HG03460 (cell line): ENCODE measurements at regions not wholly inside any gene's neighbourhood (a gene's known extent, or its start where the extent isn't known, plus 50 kb on each side); places are given as distances from the start of the nearest gene placed in this dataset.
A peak's percentile ranks its signal among the peaks of the same experiment; 100 is the strongest.
"Not testable (repeated sequence)": the region's sequence is repeated elsewhere in the genome, so short reads cannot be mapped to it uniquely, and the experiment has no call there.

Experiments used
- ATAC-seq: cut with Tn5 transposase; IDR thresholded peaks from one replicate; pipeline ENCODE4 v1.9.1; 2021; ENCODE audit not compliant: unreplicated experiment

- ATAC-seq = no peak
Observed at GRCh38 chr14:87640553-87640952, 352.4 kb downstream of the GALC start.

- ATAC-seq = no peak
Observed at GRCh38 chr14:87638196-87638595, 354.8 kb downstream of the GALC start.

- ATAC-seq = no peak
Observed at GRCh38 chr14:87635442-87635841, 357.5 kb downstream of the GALC start.

- no peak for ATAC-seq
Observed at GRCh38 chr14:87632796-87633195, 360.2 kb downstream of the GALC start.

GRCh38 chr14:87630846-87631245, 362.1 kb downstream of the GALC start:
- ATAC-seq = no peak

GRCh38 chr14:87629788-87630187, 363.2 kb downstream of the GALC start:
- ATAC-seq = no peak

GRCh38 chr14:87628780-87629179, 364.2 kb downstream of the GALC start:
- no peak for ATAC-seq

- ATAC-seq = no peak
Observed at GRCh38 chr14:87628129-87628528, 364.9 kb downstream of the GALC start.

- no peak for ATAC-seq
Observed at GRCh38 chr14:87626266-87626665, 366.7 kb downstream of the GALC start.

- no peak for ATAC-seq
Observed at GRCh38 chr14:87623616-87624015, 369.4 kb downstream of the GALC start.

GRCh38 chr14:87617079-87617478, 375.9 kb downstream of the GALC start:
- ATAC-seq = no peak

- ATAC-seq = peak; percentile 86
Observed at GRCh38 chr14:87615822-87616679, 376.9 kb downstream of the GALC start.

- ATAC-seq = no peak
Observed at GRCh38 chr14:87615047-87615446, 377.9 kb downstream of the GALC start.

- no peak for ATAC-seq
Observed at GRCh38 chr14:87613881-87614280, 379.1 kb downstream of the GALC start.

GRCh38 chr14:87607056-87607455, 385.9 kb downstream of the GALC start:
- not testable (repeated sequence) for ATAC-seq

- no peak for ATAC-seq
Observed at GRCh38 chr14:87601036-87601435, 391.9 kb downstream of the GALC start.

- no peak for ATAC-seq
Observed at GRCh38 chr14:87600240-87600639, 392.7 kb downstream of the GALC start.

- ATAC-seq = no peak
Observed at GRCh38 chr14:87581298-87581697, 411.7 kb downstream of the GALC start.

GRCh38 chr14:87579036-87579435, 413.9 kb downstream of the GALC start:
- ATAC-seq = no peak

GRCh38 chr14:87575378-87575777, 417.6 kb downstream of the GALC start:
- ATAC-seq = no peak

- ATAC-seq = no peak
Observed at GRCh38 chr14:87573591-87573990, 419.4 kb downstream of the GALC start.

GRCh38 chr14:87567618-87568295, 425.2 kb downstream of the GALC start:
- no peak for ATAC-seq
